ENCODE measurements at regions not wholly inside any gene's neighbourhood (a gene's known extent, or its start where the extent isn't known, plus 50 kb on each side); places are given as distances from the start of the nearest gene placed in this dataset.

- no peaks in the 10 kb centered on the region for H3K27me3 ChIP-seq (ENCODE audit: insufficient read depth, low read length)
- intact Hi-C loops (cut with micrococcal nuclease) = loop anchor here (5.0 to 10.0 kb wide), 2 partner anchors 181 to 254 kb away; no protein-coding TSS in a partner anchor
- H3K9me3 ChIP-seq (ENCODE audit: control insufficient read depth in 1 of 2, insufficient read depth in 1 of 2, low read depth in 1 of 2, low read length in 2 of 2) = no peaks in the 10 kb centered on the region
- H3K4me1 ChIP-seq (ENCODE audit: control insufficient read depth in 1 of 2, insufficient read depth in 2 of 2, low read length in 2 of 2) = no peaks in the 10 kb centered on the region
- no peaks in the 10 kb centered on the region for H3K36me3 ChIP-seq (ENCODE audit: control insufficient read depth in 1 of 2, insufficient read depth in 2 of 2, low read length in 2 of 2)
- ATAC-seq (no peak), DNase-seq (ENCODE audit: low read depth, low spot score) (no peak)
- no TSS peak for BruUV-seq (replicated peaks)
- TF ChIP-seq CTCF (IDR thresholded peaks at IDR 0.05 in 2 of 3, conservative IDR thresholded peaks at IDR 0.05 in 1 of 3; ENCODE audit: borderline replicate concordance in 1 of 3, insufficient read depth in 1 of 3, low read depth in 2 of 3, low read length in 2 of 3) (no peak), ATF3 (IDR thresholded peaks at IDR 0.05) (no peak), POLR2AphosphoS5 (IDR thresholded peaks at IDR 0.05; ENCODE audit: low read depth, low read length) (no peak), EGR1 (IDR thresholded peaks at IDR 0.05; ENCODE audit: low read depth) (no peak), TCF7L2 (IDR thresholded peaks at IDR 0.05; ENCODE audit: borderline replicate concordance, extremely low read depth, insufficient read depth, insufficient read length) (no peak), SRF (IDR thresholded peaks at IDR 0.05; ENCODE audit: low read depth) (no peak), ZNF274 (IDR thresholded peaks at IDR 0.05; ENCODE audit: low read depth, low read length) (no peak), REST (IDR thresholded peaks at IDR 0.05; ENCODE audit: low read depth) (no peak), CBX3 (IDR thresholded peaks at IDR 0.05; ENCODE audit: low read depth) (no peak), YY1 (IDR thresholded peaks at IDR 0.05; ENCODE audit: extremely low read depth, insufficient replicate concordance, low read depth, low read length) (no peak), MAX (IDR thresholded peaks at IDR 0.05) (no peak)
- H3K4me2 ChIP-seq (ENCODE audit: low read length) = no peak overlapping the region
- H3K4me3 ChIP-seq (replicated peaks in 1 of 2; ENCODE audit: low read depth in 1 of 2, low read length in 2 of 2) = no peak overlapping the region
- H3K79me2 ChIP-seq (ENCODE audit: insufficient read depth, low read length) = no peaks in the 10 kb centered on the region
- H2AFZ ChIP-seq (ENCODE audit: low read depth, low read length, poor library complexity, severe bottlenecking) = no peak overlapping the region
- ChIA-PET CTCF (interaction anchor here (1.4 to 5.5 kb wide), 2 partner anchors 548 to 1106 kb away, joined by 3 to 30 read pairs; no protein-coding TSS in a partner anchor), POLR2A (no interaction called here), RAD21 (ENCODE audit: low non-redundant PET in 1 of 2, low total read pairs in 2 of 2, uncharacterized antibody in 2 of 2, unreplicated experiment in 2 of 2) (no interaction called here)
- H3K27ac ChIP-seq (ENCODE audit: low read depth, low read length) = no peak overlapping the region
- no peak overlapping the region for H3K9ac ChIP-seq (ENCODE audit: low read length)
- no peaks in the 10 kb centered on the region for H3K9me2 ChIP-seq (ENCODE audit: insufficient read depth)
- H4K20me1 ChIP-seq (ENCODE audit: insufficient read depth) = no peaks in the 10 kb centered on the region
These were observed 168.4 kb upstream of the LRIG3 start for GRCh38 chr12:59088673-59089072.
